H9 (cell line): ENCODE measurements at regions not wholly inside any gene's neighbourhood (a gene's known extent, or its start where the extent isn't known, plus 50 kb on each side); places are given as distances from the start of the nearest gene placed in this dataset.

Source experiments
- DNase-seq: peaks from one replicate; pipeline ENCODE4 v3.0.0-alpha.2; 2017
- H2AFZ ChIP-seq: one replicate; pipeline ENCODE4 v1.6.1; 2013; ENCODE audit warnings: mild to moderate bottlenecking, low read length, control low read depth, moderate library complexity
- H2AK5ac ChIP-seq: 2 replicates; pipeline ENCODE4 v1.6.1; 2013; ENCODE audit warnings: low read length, control low read depth, mixed read lengths; ENCODE audit not compliant: insufficient read length
- H2BK120ac ChIP-seq: one replicate; pipeline ENCODE4 v1.6.1; 2013; ENCODE audit warnings: low read depth, mild to moderate bottlenecking, low read length, control low read depth, inconsistent platforms; ENCODE audit not compliant: poor library complexity, severe bottlenecking
- H2BK12ac ChIP-seq: 2 replicates; pipeline ENCODE4 v1.6.1; 2013; ENCODE audit warnings: low read length, control low read depth, mixed read lengths, low read depth; ENCODE audit not compliant: insufficient read length
- H2BK15ac ChIP-seq: 2 replicates; pipeline ENCODE4 v1.6.1; 2013; ENCODE audit warnings: low read depth, low read length, control low read depth
- H2BK20ac ChIP-seq: one replicate; pipeline ENCODE4 v1.6.1; 2013; ENCODE audit warnings: low read depth, mild to moderate bottlenecking, low read length, control low read depth, inconsistent platforms; ENCODE audit not compliant: poor library complexity, severe bottlenecking
- H2BK5ac ChIP-seq: 2 replicates; pipeline ENCODE4 v1.6.1; 2013; ENCODE audit warnings: low read length, control low read depth, mixed read lengths; ENCODE audit not compliant: insufficient read length
- H3K14ac ChIP-seq: 2 replicates; pipeline ENCODE4 v1.6.1; 2013; ENCODE audit warnings: low read length, control low read depth; ENCODE audit not compliant: insufficient read depth
- H3K18ac ChIP-seq: 2 replicates; pipeline ENCODE4 v1.6.1; 2013; ENCODE audit warnings: low read depth, mild to moderate bottlenecking, mixed read lengths, low read length, control low read depth; ENCODE audit not compliant: insufficient read length
- H3K23ac ChIP-seq: 2 replicates; pipeline ENCODE4 v1.6.1; 2013; ENCODE audit warnings: low read length, control low read depth, mixed read lengths, low read depth; ENCODE audit not compliant: insufficient read length
- H3K23me2 ChIP-seq: 2 replicates; pipeline ENCODE4 v1.6.1; 2013; ENCODE audit warnings: low read depth, mild to moderate bottlenecking, mixed read lengths, low read length, control low read depth; ENCODE audit not compliant: insufficient read length, poor library complexity, severe bottlenecking
- H3K27ac ChIP-seq: 2 replicates; pipeline ENCODE4 v1.5.1; 2013; ENCODE audit warnings: low read length, control low read depth, mixed read lengths, low read depth; ENCODE audit not compliant: insufficient read length
- H3K27me3 ChIP-seq: 2 replicates; pipeline ENCODE4 v1.6.1; 2013; ENCODE audit warnings: low read length, control low read depth, inconsistent platforms; ENCODE audit not compliant: insufficient read depth
- H3K4ac ChIP-seq: 2 replicates; pipeline ENCODE4 v1.6.1; 2013; ENCODE audit warnings: low read depth, mild to moderate bottlenecking, control low read depth, inconsistent platforms, low read length, moderate library complexity
- H3K4me1 ChIP-seq: 2 replicates; pipeline ENCODE4 v1.6.1; 2013; ENCODE audit warnings: low read length, control low read depth, inconsistent platforms; ENCODE audit not compliant: insufficient read depth
- H3K4me2 ChIP-seq: 2 replicates; pipeline ENCODE4 v1.6.1; 2013; ENCODE audit warnings: low read length, control low read depth, mixed read lengths; ENCODE audit not compliant: insufficient read length, insufficient read depth
- H3K56ac ChIP-seq: 2 replicates; pipeline ENCODE4 v1.6.1; 2013; ENCODE audit warnings: low read depth, mild to moderate bottlenecking, mixed read lengths, low read length, control low read depth; ENCODE audit not compliant: insufficient read length
- H3K79me1 ChIP-seq: 2 replicates; pipeline ENCODE4 v1.6.1; 2013; ENCODE audit warnings: low read depth, mild to moderate bottlenecking, moderate library complexity, low read length, control low read depth, inconsistent platforms; ENCODE audit not compliant: insufficient read depth, poor library complexity, severe bottlenecking
- H3K79me2 ChIP-seq: 2 replicates; pipeline ENCODE4 v1.6.1; 2013; ENCODE audit warnings: low read length, control low read depth, inconsistent platforms; ENCODE audit not compliant: insufficient read depth
- H3K9ac ChIP-seq: 2 replicates; pipeline ENCODE4 v1.6.1; 2013; ENCODE audit warnings: low read length, control low read depth, mixed read lengths; ENCODE audit not compliant: insufficient read length; ENCODE audit errors: extremely low read depth
- H3K9me3 ChIP-seq: one replicate; pipeline ENCODE4 v1.6.1; 2013; ENCODE audit warnings: low read depth, low read length, inconsistent platforms; ENCODE audit not compliant: control insufficient read depth
- H3T11ph ChIP-seq: one replicate; pipeline ENCODE4 v1.6.1; 2013; ENCODE audit warnings: mild to moderate bottlenecking, low read length, control low read depth, inconsistent platforms
- H4K20me1 ChIP-seq: one replicate; pipeline ENCODE4 v1.6.1; 2013; ENCODE audit not compliant: control insufficient read depth, insufficient read length, insufficient read depth
- H4K5ac ChIP-seq: 2 replicates; pipeline ENCODE4 v1.6.1; 2013; ENCODE audit warnings: low read depth, mild to moderate bottlenecking, mixed read lengths, low read length, control low read depth; ENCODE audit not compliant: insufficient read length
- H4K8ac ChIP-seq: replicated peaks from 2 replicates; pipeline ENCODE4 v1.6.1; 2013; ENCODE audit warnings: low read length, control low read depth, mixed read lengths, low read depth; ENCODE audit not compliant: insufficient read length
- H4K91ac ChIP-seq: 2 replicates; pipeline ENCODE4 v1.6.1; 2013; ENCODE audit warnings: low read depth, mild to moderate bottlenecking, moderate library complexity, mixed read lengths, low read length, control low read depth; ENCODE audit not compliant: insufficient read length
- H3K27ac Mint-ChIP-seq, 3 experiments: 2 replicates in 2 of 3; 3 replicates in 1 of 3; pipeline ENCODE4 v1.8.0; 2020 to 2021; ENCODE audit warnings: mixed read lengths in 3 of 3, mild to moderate bottlenecking in 1 of 3, moderate library complexity in 1 of 3
- H3K27me3 Mint-ChIP-seq: 2 replicates; pipeline ENCODE4 v1.8.0; 2021; ENCODE audit warnings: low read depth, mild to moderate bottlenecking, moderate library complexity, mixed read lengths
- H3K36me3 Mint-ChIP-seq, 3 experiments: 2 replicates in 2 of 3; 3 replicates in 1 of 3; pipeline ENCODE4 v1.8.0; 2020 to 2021; ENCODE audit warnings: low read depth in 3 of 3, mixed read lengths in 3 of 3; ENCODE audit not compliant: insufficient read depth in 1 of 3
- H3K4me1 Mint-ChIP-seq, 2 experiments: 2 replicates each; pipeline ENCODE4 v1.8.0; 2020; ENCODE audit warnings: mixed read lengths in 2 of 2
- H3K4me3 Mint-ChIP-seq, 2 experiments: 2 replicates in 1 of 2; 3 replicates in 1 of 2; pipeline ENCODE4 v1.8.0; 2020 to 2021; ENCODE audit warnings: mild to moderate bottlenecking in 2 of 2, mixed read lengths in 2 of 2, moderate library complexity in 1 of 2
- H3K9me3 Mint-ChIP-seq, 2 experiments: 2 replicates in 1 of 2; 3 replicates in 1 of 2; pipeline ENCODE4 v1.8.0; 2020; ENCODE audit warnings: mild to moderate bottlenecking in 2 of 2, mixed read lengths in 2 of 2, moderate library complexity in 1 of 2
- CTCF ChIP-seq: fragments of 200-600 bp; sonication (generic); conservative IDR thresholded peaks from 3 replicates; pipeline ENCODE4 v1.8.0; 2021; ENCODE audit warnings: antibody characterized with exemption, mild to moderate bottlenecking
- WGBS: extraction: QIAGEN DNeasy Blood & Tissue Kit; methylation state at CpG from one replicate; pipeline ENCODE4 v1.1.7; 2013; ENCODE audit warnings: missing lambda C conversion rate, low lambda C conversion rate, mixed read lengths; ENCODE audit not compliant: insufficient read length; ENCODE audit errors: extremely low coverage; 5-methylcytosine and 5-hydroxymethylcytosine counted together

GRCh38 chr7:24005517-24005916, 278.5 kb upstream of the NPY start:
- no peak overlapping the region for H3K27ac ChIP-seq
- H3K4me2 ChIP-seq, result no peak overlapping the region
- H3T11ph ChIP-seq, result no peak overlapping the region
- no peak overlapping the region for H4K91ac ChIP-seq
- H3K4me1 ChIP-seq, result no peaks in the 10 kb centered on the region
- H3K56ac ChIP-seq, result no peak overlapping the region
- WGBS, result no CpG with 5 or more reads among the region's 1 CpG
- DNase-seq, result no peak
- Mint-ChIP-seq H3K9me3 (peaks cover 3 to 10% of the 10 kb centered on the region in 2 experiments; a peak in 4 of 5 replicates), H3K4me3 (no peak overlapping the region), H3K27me3 (no peaks in the 10 kb centered on the region), H3K36me3 (no peaks in the 10 kb centered on the region), H3K27ac (no peak overlapping the region), H3K4me1 (peaks cover 0 to 1% of the 10 kb centered on the region in 2 experiments; a peak in 1 of 4 replicates)
- H3K4ac ChIP-seq, result no peak overlapping the region
- no peak overlapping the region for H2AFZ ChIP-seq
- no peak overlapping the region for H4K5ac ChIP-seq
- H3K9me3 ChIP-seq, result no peaks in the 10 kb centered on the region
- H3K23ac ChIP-seq, result no peak overlapping the region
- H2BK12ac ChIP-seq, result no peak overlapping the region
- no peaks in the 10 kb centered on the region for H3K79me2 ChIP-seq
- H3K9ac ChIP-seq, result no peak overlapping the region
- H3K18ac ChIP-seq, result no peak overlapping the region
- no peak overlapping the region for H2BK5ac ChIP-seq
- no peaks in the 10 kb centered on the region for H4K20me1 ChIP-seq
- peak; percentile 56; the same call in 2 of the 3 replicates for TF ChIP-seq CTCF
- no peaks in the 10 kb centered on the region for H3K79me1 ChIP-seq
- H3K27me3 ChIP-seq, result no peaks in the 10 kb centered on the region
- H2BK20ac ChIP-seq, result no peak overlapping the region
- H2AK5ac ChIP-seq, result no peak overlapping the region
- no peak overlapping the region for H2BK120ac ChIP-seq
- H2BK15ac ChIP-seq, result no peak overlapping the region
- H4K8ac ChIP-seq, result no peak overlapping the region
- no peak overlapping the region for H3K14ac ChIP-seq
- no peaks in the 10 kb centered on the region for H3K23me2 ChIP-seq
